Ovary (tissue), 7 donors: ENCODE measurements at regions not wholly inside any gene's neighbourhood (a gene's known extent, or its start where the extent isn't known, plus 50 kb on each side); places are given as distances from the start of the nearest gene placed in this dataset.

Experiments used
- DNase-seq, 5 donors: peaks; one replicate each; pipeline ENCODE4 v3.0.0-alpha.2; 2019 to 2020
- H3K27ac ChIP-seq, 2 donors: fragments of 200-600 bp; one replicate each; pipeline versions ENCODE4 v1.5.1 to v1.8.0; 2019 to 2022
- H3K27me3 ChIP-seq: fragments of 200-600 bp; one replicate; pipeline ENCODE4 v1.8.0; 2022
- H3K36me3 ChIP-seq: fragments of 200-600 bp; sonication (generic); one replicate; pipeline ENCODE4 v1.5.1; 2019
- H3K4me1 ChIP-seq: one replicate; pipeline ENCODE4 v1.8.1; 2013; ENCODE audit warnings: mild to moderate bottlenecking, moderate library complexity; ENCODE audit not compliant: insufficient read depth
- H3K4me3 ChIP-seq: fragments of 200-600 bp; sonication (generic); one replicate; pipeline ENCODE4 v1.5.1; 2017
- H3K9me3 ChIP-seq, 2 donors: fragments of 200-600 bp in 1 of 2; sonication (generic) in 1 of 2; one replicate each; pipeline versions ENCODE4 v1.5.1 to v1.8.1; 2013 to 2019; ENCODE audit warnings: mild to moderate bottlenecking in 1 of 2, moderate library complexity in 1 of 2
- CTCF ChIP-seq, 3 donors: fragments of 450-650 bp in 2 of 3; fragments of 200-600 bp in 1 of 3; IDR thresholded peaks; one replicate each; pipeline versions ENCODE4 v1.5.1 to v1.8.0; 2016 to 2022; ENCODE audit warnings: antibody characterized with exemption in 3 of 3, mild to moderate bottlenecking in 1 of 3
- EP300 ChIP-seq: sonication (generic); formaldehyde crosslinking; IDR thresholded peaks from one replicate; pipeline ENCODE4 v1.6.1; 2017; ENCODE audit warnings: antibody characterized with exemption
- POLR2A ChIP-seq: fragments of 450-650 bp; IDR thresholded peaks from one replicate; pipeline ENCODE4 v1.6.1; 2017; ENCODE audit warnings: antibody characterized with exemption, mild to moderate bottlenecking, moderate library complexity
- WGBS, 3 donors: extraction: QIAGEN DNeasy Blood & Tissue Kit in 1 of 3; methylation state at CpG; one replicate each; pipeline versions ENCODE4 v1.1.5 to v1.1.7; 2013 to 2017; 5-methylcytosine and 5-hydroxymethylcytosine counted together
- intact Hi-C, 4 donors: fragments of 100-400 bp; cut with DNase I; formaldehyde crosslinking; loops; one replicate each; pipeline versions ENCODE4 v1.11.0 to v1.15.1; 2022 to 2023
- donor health status: DM: no; HTN: no; CAD: no; lungs with moderate emphysema.
- donor health status: DM: no; HTN: no; CAD: no.
- donor health status: Bipolar disorder and iron deficiency.
- donor health status: DM: no; HTN: no; CAD: no.
- donor health status: DM: yes; HTN: yes; CAD: no.

- no peak for DNase-seq
- Histone ChIP-seq H3K4me1 (no peaks in the 10 kb centered on the region), H3K9me3 (no peaks in the 10 kb centered on the region), H3K27me3 (no peaks in the 10 kb centered on the region), H3K27ac (no peak overlapping the region), H3K36me3 (no peaks in the 10 kb centered on the region), H3K4me3 (no peak overlapping the region)
- 60 to 70% (median 67%) methylated on average over 2 of the region's 2 CpGs for WGBS, 3 donors
- intact Hi-C loops, result no loop called here
- no peak for TF ChIP-seq EP300
- TF ChIP-seq CTCF (IDR thresholded peaks at IDR 0.05), result no peak
- TF ChIP-seq POLR2A, result no peak
Observed at GRCh38 chr2:117137371-117137770, 677.1 kb upstream of the DDX18 start.

- no peaks in the 10 kb centered on the region for H3K9me3 ChIP-seq
- DNase-seq, result no peak
- TF ChIP-seq CTCF (IDR thresholded peaks at IDR 0.05), result no peak
- H3K36me3 ChIP-seq, result no peaks in the 10 kb centered on the region
- 76 to 83% (median 80%) methylated on average over 2 of the region's 2 CpGs for WGBS, 3 donors
- no peaks in the 10 kb centered on the region for H3K4me1 ChIP-seq
- H3K27ac ChIP-seq, result no peak overlapping the region
- intact Hi-C loops, result no loop called here
- H3K4me3 ChIP-seq, result no peak overlapping the region
- H3K27me3 ChIP-seq, result no peaks in the 10 kb centered on the region
Observed at GRCh38 chr2:117169036-117169765, 645.3 kb upstream of the DDX18 start.

- TF ChIP-seq EP300, result no peak
- TF ChIP-seq CTCF (IDR thresholded peaks at IDR 0.05), result no peak
- Histone ChIP-seq H3K27ac (no peak overlapping the region), H3K36me3 (no peaks in the 10 kb centered on the region), H3K4me1 (no peaks in the 10 kb centered on the region), H3K9me3 (no peaks in the 10 kb centered on the region), H3K27me3 (no peaks in the 10 kb centered on the region), H3K4me3 (no peak overlapping the region)
- 88 to 91% (median 89%) methylated on average over 1 of the region's 1 CpG for WGBS, 3 donors
- DNase-seq, result no peak
- intact Hi-C loops, result no loop called here
Observed at GRCh38 chr2:117170897-117171296, 643.6 kb upstream of the DDX18 start.

GRCh38 chr2:117179405-117179804, 635.1 kb upstream of the DDX18 start:
- Histone ChIP-seq H3K27ac (no peak overlapping the region), H3K4me1 (no peaks in the 10 kb centered on the region), H3K36me3 (no peaks in the 10 kb centered on the region), H3K4me3 (no peak overlapping the region), H3K9me3 (no peaks in the 10 kb centered on the region), H3K27me3 (no peaks in the 10 kb centered on the region)
- TF ChIP-seq EP300, result no peak
- WGBS, 3 donors, result 81 to 98% (median 88%) methylated on average over 3 of the region's 3 CpGs
- intact Hi-C loops, result no loop called here
- DNase-seq, result no peak

- H3K27me3 ChIP-seq, result no peaks in the 10 kb centered on the region
- 67 to 81% (median 77%) methylated on average over 6 of the region's 6 CpGs for WGBS, 3 donors
- H3K27ac ChIP-seq, result no peak overlapping the region
- no peak for TF ChIP-seq EP300
- no peak for TF ChIP-seq POLR2A
- TF ChIP-seq CTCF (IDR thresholded peaks at IDR 0.05), result no peak
- no peaks in the 10 kb centered on the region for H3K36me3 ChIP-seq
- intact Hi-C loops, result no loop called here
- no peaks in the 10 kb centered on the region for H3K9me3 ChIP-seq
- no peak overlapping the region for H3K4me3 ChIP-seq
- no peaks in the 10 kb centered on the region for H3K4me1 ChIP-seq
- DNase-seq, result no peak
Observed at GRCh38 chr2:117190856-117191559, 623.5 kb upstream of the DDX18 start.
